Keratinocyte (primary cell): ENCODE measurements at regions not wholly inside any gene's neighbourhood (a gene's known extent, or its start where the extent isn't known, plus 50 kb on each side); places are given as distances from the start of the nearest gene placed in this dataset.

ENCODE experiments used
- CTCF ChIP-seq, 3 experiments: IDR thresholded peaks in 1 of 3; conservative IDR thresholded peaks in 1 of 3; optimal IDR thresholded peaks in 1 of 3; 2 replicates in 2 of 3; 3 replicates in 1 of 3; pipeline versions ENCODE3 to v1.5.1; 2011; ENCODE audit warnings: low read length in 3 of 3, mild to moderate bottlenecking in 3 of 3, moderate library complexity in 2 of 3, control low read depth in 1 of 3, inconsistent platforms in 1 of 3; ENCODE audit not compliant: insufficient read depth in 2 of 3; ENCODE audit errors: extremely low read depth in 1 of 3
- EZH2 ChIP-seq: IDR thresholded peaks from one replicate; pipeline ENCODE4 v1.6.1; 2012; ENCODE audit warnings: inconsistent platforms, mild to moderate bottlenecking, low read length, moderate library complexity

GRCh38 chr18:1774261-1774660 is 797.0 kb downstream of the METTL4 start:
- TF ChIP-seq EZH2 (no peak), CTCF (optimal IDR thresholded peaks at IDR 0.05 in 1 of 3, IDR thresholded peaks at IDR 0.05 in 1 of 3, conservative IDR thresholded peaks at IDR 0.05 in 1 of 3; ENCODE audit: extremely low read depth in 1 of 3, insufficient read depth in 2 of 3, low read length in 3 of 3) (no peak)
